Neural cell (in vitro differentiated cells): ENCODE measurements at regions not wholly inside any gene's neighbourhood (a gene's known extent, or its start where the extent isn't known, plus 50 kb on each side); places are given as distances from the start of the nearest gene placed in this dataset.

ENCODE experiments used
- H2AFZ ChIP-seq: fragments of 200-600, 300-800 bp; sonication (generic), shearing (Covaris generic); 2 replicates; pipeline ENCODE4 v1.6.0; 2014; ENCODE audit warnings: low read depth, mild to moderate bottlenecking, antibody characterized with exemption, low read length, moderate library complexity
- H3F3A ChIP-seq: fragments of 200-600 bp; shearing (Covaris generic); 2 replicates; pipeline ENCODE4 v1.6.1; 2016; ENCODE audit warnings: mild to moderate bottlenecking, moderate library complexity, mixed read lengths, antibody characterized with exemption, low read length; ENCODE audit not compliant: insufficient read depth, poor library complexity, severe bottlenecking
- H3K27ac ChIP-seq: fragments of 200-600, 300-800 bp; sonication (generic), shearing (Covaris generic); 2 replicates; pipeline ENCODE4 v1.5.1; 2014; ENCODE audit warnings: mild to moderate bottlenecking, low read length, moderate library complexity
- H3K27me3 ChIP-seq: fragments of 300-800, 200-600 bp; sonication (generic), shearing (Covaris generic); 2 replicates; pipeline ENCODE4 v1.6.0; 2014; ENCODE audit warnings: mild to moderate bottlenecking, low read depth, low read length, moderate library complexity; ENCODE audit not compliant: insufficient read depth
- H3K36me3 ChIP-seq: fragments of 300-800, 200-600 bp; sonication (generic), shearing (Covaris generic); 2 replicates; pipeline ENCODE4 v1.5.1; 2014; ENCODE audit warnings: mild to moderate bottlenecking, antibody characterized with exemption, low read length, moderate library complexity; ENCODE audit not compliant: insufficient read depth
- H3K4me2 ChIP-seq: fragments of 300-800, 200-600 bp; sonication (generic), shearing (Covaris generic); 2 replicates; pipeline ENCODE4 v1.6.0; 2014; ENCODE audit warnings: mild to moderate bottlenecking, low read length
- H3K4me3 ChIP-seq: fragments of 300-800, 200-600 bp; sonication (generic), shearing (Covaris generic); 2 replicates; pipeline ENCODE4 v1.5.1; 2014; ENCODE audit warnings: mild to moderate bottlenecking, low read length, moderate library complexity
- H3K79me2 ChIP-seq: fragments of 200-600 bp; shearing (Covaris generic); replicated peaks from 2 replicates; pipeline ENCODE4 v1.6.0; 2014; ENCODE audit warnings: mild to moderate bottlenecking, low read length, moderate library complexity; ENCODE audit not compliant: insufficient read depth
- H3K9ac ChIP-seq: fragments of 300-800, 200-600 bp; sonication (generic), shearing (Covaris generic); 2 replicates; pipeline ENCODE4 v1.6.1; 2016; ENCODE audit warnings: mild to moderate bottlenecking, low read length, mixed read lengths
- H3K9me2 ChIP-seq: fragments of 200-600 bp; shearing (Covaris generic); 2 replicates; pipeline ENCODE4 v1.6.1; 2016; ENCODE audit warnings: mild to moderate bottlenecking, low read length, mixed read lengths; ENCODE audit not compliant: insufficient read depth
- H3K9me3 ChIP-seq: fragments of 200-600, 300-800 bp; sonication (generic), shearing (Covaris generic); 2 replicates; pipeline ENCODE4 v1.6.1; 2016; ENCODE audit warnings: mild to moderate bottlenecking, mixed run types, low read length, moderate library complexity, mixed read lengths
- H4K20me1 ChIP-seq: fragments of 200-600 bp; shearing (Covaris generic); 2 replicates; pipeline ENCODE4 v1.6.1; 2016; ENCODE audit warnings: mild to moderate bottlenecking, mixed run types; ENCODE audit not compliant: insufficient read depth
- CTCF ChIP-seq: fragments of 450-650 bp; IDR thresholded peaks from 2 replicates; pipeline ENCODE4 v1.5.1; 2014; ENCODE audit warnings: antibody characterized with exemption, mild to moderate bottlenecking, moderate library complexity; ENCODE audit not compliant: poor library complexity, severe bottlenecking
- EP300 ChIP-seq: fragments of 450-650 bp; conservative IDR thresholded peaks from 2 replicates; pipeline ENCODE4 v1.6.1; 2014; ENCODE audit warnings: antibody characterized with exemption, mild to moderate bottlenecking, moderate library complexity; ENCODE audit not compliant: poor library complexity, severe bottlenecking
- EZH2 ChIP-seq: fragments of 200-600, 300-800 bp; shearing (Covaris generic), sonication (generic); IDR thresholded peaks from 2 replicates; pipeline ENCODE4 v1.6.1; 2014; ENCODE audit warnings: antibody characterized with exemption, low read length, borderline replicate concordance, mild to moderate bottlenecking; ENCODE audit not compliant: insufficient read depth, poor library complexity, severe bottlenecking
- MXI1 ChIP-seq: fragments of 450-650 bp; conservative IDR thresholded peaks from 2 replicates; pipeline ENCODE4 v1.6.1; 2014; ENCODE audit warnings: antibody characterized with exemption, mild to moderate bottlenecking; ENCODE audit not compliant: poor library complexity, severe bottlenecking
- POLR2AphosphoS5 ChIP-seq: IDR thresholded peaks from 2 replicates; pipeline ENCODE4 v1.6.1; 2012
- RAD21 ChIP-seq: fragments of 450-650 bp; conservative IDR thresholded peaks from 2 replicates; pipeline ENCODE4 v1.6.1; 2014; ENCODE audit warnings: antibody characterized with exemption, mild to moderate bottlenecking, moderate library complexity
- REST ChIP-seq: IDR thresholded peaks from 2 replicates; pipeline ENCODE4 v1.6.1; 2012; ENCODE audit warnings: borderline replicate concordance
- SMC3 ChIP-seq: fragments of 450-650 bp; conservative IDR thresholded peaks from 2 replicates; pipeline ENCODE4 v1.6.1; 2014; ENCODE audit warnings: antibody characterized with exemption, mild to moderate bottlenecking, moderate library complexity; ENCODE audit not compliant: poor library complexity
- TAF1 ChIP-seq: IDR thresholded peaks from 2 replicates; pipeline ENCODE4 v1.6.1; 2012; ENCODE audit warnings: low read depth

GRCh38 chrX:138929926-138930582 is 218.5 kb upstream of the FGF13 start:
- TF ChIP-seq REST (no peak), EP300 (no peak), TAF1 (no peak), MXI1 (no peak), RAD21 (no peak), SMC3 (no peak)
- no peaks in the 10 kb centered on the region for H3K27me3 ChIP-seq

GRCh38 chrX:138928737-138929459 is 217.4 kb upstream of the FGF13 start:
- Histone ChIP-seq H4K20me1 (no peaks in the 10 kb centered on the region), H2AFZ (no peak overlapping the region)
- TF ChIP-seq REST (no peak), EZH2 (no peak), MXI1 (no peak), TAF1 (no peak), SMC3 (no peak), EP300 (no peak), POLR2AphosphoS5 (no peak), RAD21 (no peak), CTCF (no peak)

More at GRCh38 chrX:138929926-138930582, 218.5 kb upstream of the FGF13 start:
- Histone ChIP-seq H3K9me2 (no peaks in the 10 kb centered on the region), H3K4me3 (no peak overlapping the region), H3K79me2 (no peaks in the 10 kb centered on the region), H3K9me3 (no peaks in the 10 kb centered on the region), H3K27ac (no peak overlapping the region), H2AFZ (no peak overlapping the region), H3K4me2 (no peak overlapping the region), H3K9ac (no peak overlapping the region), H3F3A (no peaks in the 10 kb centered on the region), H4K20me1 (no peaks in the 10 kb centered on the region), H3K36me3 (no peaks in the 10 kb centered on the region)

More at GRCh38 chrX:138928737-138929459, 217.4 kb upstream of the FGF13 start:
- Histone ChIP-seq H3K27ac (no peak overlapping the region), H3K79me2 (no peaks in the 10 kb centered on the region), H3K9ac (no peak overlapping the region), H3K4me2 (no peak overlapping the region), H3F3A (no peaks in the 10 kb centered on the region), H3K27me3 (no peaks in the 10 kb centered on the region), H3K9me2 (no peaks in the 10 kb centered on the region), H3K4me3 (no peak overlapping the region), H3K9me3 (no peaks in the 10 kb centered on the region), H3K36me3 (no peaks in the 10 kb centered on the region)
